SK-N-SH (cell line): ENCODE measurements at regions not wholly inside any gene's neighbourhood (a gene's known extent, or its start where the extent isn't known, plus 50 kb on each side); places are given as distances from the start of the nearest gene placed in this dataset.

ENCODE experiments used
- CTCF ChIA-PET: fragments of 300-600, 350-600 bp; formaldehyde crosslinking; extraction: SDS; loops from one replicate; lab custom pipeline; 2021; lab: Yijun Ruan, JAX
- POLR2A ChIA-PET: fragments of 350-600 bp; sonication (Branson Sonifier 250); formaldehyde crosslinking; extraction: SDS; loops from one replicate; lab custom pipeline; 2020; ENCODE audit warnings: antibody characterized with exemption, inconsistent platforms; lab: Yijun Ruan, JAX
- DNase-seq: peaks from one replicate; pipeline ENCODE4 v3.0.0; 2012
- H2AFZ ChIP-seq: fragments of 200-600 bp; sonication (generic); 2 replicates; pipeline ENCODE4 v1.8.1; 2016; ENCODE audit warnings: antibody characterized with exemption, mild to moderate bottlenecking, low read depth
- H3F3A ChIP-seq: fragments of 200-600 bp; sonication (generic); replicated peaks from 2 replicates; pipeline ENCODE3; 2016; ENCODE audit warnings: antibody characterized with exemption, mild to moderate bottlenecking; ENCODE audit not compliant: insufficient read depth
- H3K27ac ChIP-seq, 2 experiments: fragments of 200-500 bp in 1 of 2; fragments of 200-600 bp in 1 of 2; sonication (Bioruptor generic) in 1 of 2; sonication (generic), shearing (Covaris generic) in 1 of 2; 2 replicates each; pipeline versions ENCODE4 v1.5.1 to v1.6.1; 2014 to 2016; ENCODE audit warnings: low read depth in 2 of 2, inconsistent platforms in 1 of 2, low read length in 1 of 2, mild to moderate bottlenecking in 1 of 2, mixed read lengths in 1 of 2
- H3K27me3 ChIP-seq: fragments of 200-600 bp; sonication (generic), shearing (Covaris generic); 2 replicates; pipeline ENCODE4 v1.6.1; 2016; ENCODE audit warnings: mixed run types; ENCODE audit not compliant: insufficient read depth
- H3K36me3 ChIP-seq, 2 experiments: fragments of 200-500 bp in 1 of 2; fragments of 200-600 bp in 1 of 2; sonication (Bioruptor generic) in 1 of 2; sonication (generic) in 1 of 2; replicated peaks in 1 of 2; 2 replicates each; pipeline versions ENCODE3 to v1.5.1; 2014 to 2016; ENCODE audit warnings: low read length in 1 of 2, mild to moderate bottlenecking in 1 of 2; ENCODE audit not compliant: insufficient read depth in 2 of 2, control insufficient read depth in 1 of 2
- H3K4me1 ChIP-seq, 2 experiments: fragments of 200-500 bp in 1 of 2; fragments of 200-600 bp in 1 of 2; sonication (Bioruptor generic) in 1 of 2; sonication (generic), shearing (Covaris generic) in 1 of 2; 2 replicates each; pipeline versions ENCODE4 v1.5.1 to v1.6.1; 2014 to 2016; ENCODE audit warnings: low read depth in 1 of 2, low read length in 1 of 2, mixed run types in 1 of 2; ENCODE audit not compliant: insufficient read depth in 2 of 2, control insufficient read depth in 1 of 2
- H3K4me2 ChIP-seq: fragments of 200-600 bp; sonication (generic), shearing (Covaris generic); 2 replicates; pipeline ENCODE4 v1.6.1; 2017; ENCODE audit warnings: mixed run types
- H3K4me3 ChIP-seq, 2 experiments: fragments of 200-500 bp in 1 of 2; fragments of 200-600 bp in 1 of 2; sonication (Bioruptor generic) in 1 of 2; sonication (generic), shearing (Covaris generic) in 1 of 2; 2 replicates each; pipeline versions ENCODE4 v1.5.1 to v1.8.1; 2014 to 2016; ENCODE audit warnings: low read depth in 2 of 2, inconsistent platforms in 1 of 2, low read length in 1 of 2, mild to moderate bottlenecking in 1 of 2, mixed read lengths in 1 of 2, moderate library complexity in 1 of 2
- H3K79me2 ChIP-seq: fragments of 200-600 bp; sonication (generic); 2 replicates; pipeline ENCODE4 v1.8.1; 2017; ENCODE audit warnings: mild to moderate bottlenecking; ENCODE audit not compliant: insufficient read depth
- H3K9ac ChIP-seq: fragments of 200-600 bp; sonication (generic); 2 replicates; pipeline ENCODE4 v1.6.1; 2017; ENCODE audit warnings: mixed run types
- H3K9me2 ChIP-seq: fragments of 200-600 bp; sonication (generic); 2 replicates; pipeline ENCODE4 v1.6.1; 2017; ENCODE audit warnings: mixed run types
- H3K9me3 ChIP-seq: fragments of 200-600 bp; sonication (generic); 2 replicates; pipeline ENCODE4 v1.6.1; 2017; ENCODE audit warnings: mixed run types, mild to moderate bottlenecking, moderate library complexity
- H4K20me1 ChIP-seq: fragments of 200-600 bp; sonication (generic); 2 replicates; pipeline ENCODE4 v1.6.1; 2017; ENCODE audit warnings: mild to moderate bottlenecking, mixed run types; ENCODE audit not compliant: insufficient read depth
- ELF1 ChIP-seq: IDR thresholded peaks from 2 replicates; pipeline ENCODE4 v1.4.0; 2012
- EP300 ChIP-seq, 2 experiments: IDR thresholded peaks; 2 replicates each; pipeline versions ENCODE4 v1.4.0 to v1.6.1; 2012; ENCODE audit warnings: borderline replicate concordance in 1 of 2, low read depth in 1 of 2, low read length in 1 of 2
- FOSL2 ChIP-seq: IDR thresholded peaks from 2 replicates; pipeline ENCODE4 v1.4.0; 2012; ENCODE audit warnings: low read depth, mild to moderate bottlenecking, moderate library complexity, borderline replicate concordance
- FOXJ3 ChIP-seq: sonication (generic); formaldehyde crosslinking; IDR thresholded peaks from 2 replicates; pipeline ENCODE4 v1.5.1; 2020; ENCODE audit warnings: mild to moderate bottlenecking, missing genetic modification reagents
- FOXM1 ChIP-seq: IDR thresholded peaks from 2 replicates; pipeline ENCODE4 v1.4.0; 2012; ENCODE audit warnings: low read depth, mild to moderate bottlenecking
- IRF3 ChIP-seq: fragments of 150-350 bp; IDR thresholded peaks from 2 replicates; pipeline ENCODE4 v1.6.1; 2016; ENCODE audit warnings: mild to moderate bottlenecking, low read depth, low read length
- JUND ChIP-seq: IDR thresholded peaks from 2 replicates; pipeline ENCODE4 v1.4.0; 2012
- MXI1 ChIP-seq: IDR thresholded peaks from 2 replicates; pipeline ENCODE4 v1.6.1; 2012; ENCODE audit warnings: mild to moderate bottlenecking, low read depth, low read length, improper control_type of control experiment
- PBX3 ChIP-seq: IDR thresholded peaks from 2 replicates; pipeline ENCODE4; 2012
- POLR2AphosphoS5 ChIP-seq: IDR thresholded peaks from 2 replicates; pipeline ENCODE4 v1.6.1; 2012; ENCODE audit warnings: low read depth, low read length
- RFX5 ChIP-seq: IDR thresholded peaks from 2 replicates; pipeline ENCODE4 v1.6.1; 2012; ENCODE audit warnings: mild to moderate bottlenecking, improper control_type of control experiment, low read length
- RXRA ChIP-seq: IDR thresholded peaks from 2 replicates; pipeline ENCODE4 v1.4.0; 2012; ENCODE audit warnings: low read depth, mild to moderate bottlenecking, borderline replicate concordance
- TAF1 ChIP-seq: IDR thresholded peaks from 2 replicates; pipeline ENCODE4 v1.6.1; 2012; ENCODE audit warnings: low read depth, mild to moderate bottlenecking, low read length, moderate library complexity, borderline replicate concordance
- TCF12 ChIP-seq: IDR thresholded peaks from 2 replicates; pipeline ENCODE4 v1.4.0; 2012
- YY1 ChIP-seq: IDR thresholded peaks from 2 replicates; pipeline ENCODE4 v1.4.0; 2012; ENCODE audit warnings: low read depth, mild to moderate bottlenecking
- ZBTB33 ChIP-seq: IDR thresholded peaks from 2 replicates; pipeline ENCODE4 v1.4.0; 2012; ENCODE audit warnings: low read depth, borderline replicate concordance
- WGBS: methylation state at CpG from one replicate; pipeline ENCODE4 v1.1.6; 2017; ENCODE audit warnings: low lambda C conversion rate; 5-methylcytosine and 5-hydroxymethylcytosine counted together

GRCh38 chr16:17568239-17568638, 97.5 kb upstream of the XYLT1 start:
- POLR2A ChIA-PET: no interaction called here

More at GRCh38 chr16:17568239-17568638, 97.5 kb upstream of the XYLT1 start:
- Histone ChIP-seq H3K9me2 (no peaks in the 10 kb centered on the region), H3K4me1 (peaks cover 0 to 12% of the 10 kb centered on the region in 2 experiments; a peak in 1 of 4 replicates), H3K4me3 (no peak overlapping the region), H3K9me3 (no peaks in the 10 kb centered on the region), H3K36me3 (no peaks in the 10 kb centered on the region), H3K27ac (no peak overlapping the region; a peak in 1 of 4 replicates), H3K79me2 (no peaks in the 10 kb centered on the region), H4K20me1 (no peaks in the 10 kb centered on the region), H3K9ac (no peak overlapping the region), H2AFZ (no peak overlapping the region)
- DNase-seq: no peak
- CTCF ChIA-PET: interaction anchor here (1.0 kb wide), 1 partner anchor 11 kb away, joined by 3 read pairs; no protein-coding TSS in a partner anchor
- 67% methylated on average over 7 of the region's 7 CpGs for WGBS
- no peak for TF ChIP-seq TCF12
- TF ChIP-seq ZBTB33: no peak
- no peak for TF ChIP-seq PBX3
- no peak for TF ChIP-seq RXRA
- TF ChIP-seq RFX5: no peak
- no peak for TF ChIP-seq JUND
- TF ChIP-seq YY1: no peak
- no peak for TF ChIP-seq TAF1
- no peak for TF ChIP-seq ELF1
- TF ChIP-seq MXI1: no peak
- no peak for TF ChIP-seq POLR2AphosphoS5
- TF ChIP-seq FOXM1: no peak
- TF ChIP-seq IRF3: no peak
- no peak for TF ChIP-seq FOXJ3
- no peak for TF ChIP-seq FOSL2
- no peak for TF ChIP-seq EP300 (IDR thresholded peaks at IDR 0.05; ENCODE audit: borderline replicate concordance in 1 of 2, low read depth in 1 of 2, low read length in 1 of 2)
- TF ChIP-seq, all 33 proteins: peak for 0
- no peaks in the 10 kb centered on the region for H3F3A ChIP-seq
- no peaks in the 10 kb centered on the region for H3K27me3 ChIP-seq
- no peak overlapping the region for H3K4me2 ChIP-seq
